ENCODE measurements at regions not wholly inside any gene's neighbourhood (a gene's known extent, or its start where the extent isn't known, plus 50 kb on each side); places are given as distances from the start of the nearest gene placed in this dataset.

DNA sequence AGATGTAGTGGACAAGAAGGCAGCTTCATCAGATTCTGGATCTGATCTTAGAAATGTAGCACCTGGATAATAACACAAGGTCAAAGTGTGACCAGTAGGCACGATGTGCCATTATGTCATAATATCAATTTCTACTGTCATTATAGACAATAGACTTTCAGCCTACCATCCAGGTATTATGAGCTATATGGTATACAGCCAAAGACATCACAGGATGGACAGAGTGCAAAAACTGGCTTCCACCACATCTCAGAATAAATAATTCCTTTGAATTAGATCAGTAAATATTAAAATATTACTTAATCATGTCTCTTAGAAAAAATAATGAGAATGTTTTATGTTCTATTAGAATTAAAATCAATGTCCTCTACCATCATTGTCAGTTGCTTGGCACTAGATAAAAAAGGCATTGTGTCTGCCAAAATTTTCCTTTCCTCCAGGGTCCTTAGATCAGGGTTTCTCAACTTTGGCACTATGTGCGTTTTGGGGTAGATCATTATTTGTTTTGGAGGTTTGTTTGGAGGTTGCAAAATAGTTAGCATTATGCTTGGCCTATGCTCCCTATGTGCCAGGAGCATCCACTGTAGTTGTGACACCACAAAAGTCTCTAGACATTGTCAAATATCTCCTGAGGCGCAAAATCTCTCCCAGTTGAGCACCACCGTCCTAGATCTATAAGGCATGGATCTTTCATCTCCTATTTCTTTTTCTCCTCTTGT lies 86.7 kb upstream of the NRIP1 start:
- no peak for DNase-seq (ENCODE audit: low spot score)

DNA sequence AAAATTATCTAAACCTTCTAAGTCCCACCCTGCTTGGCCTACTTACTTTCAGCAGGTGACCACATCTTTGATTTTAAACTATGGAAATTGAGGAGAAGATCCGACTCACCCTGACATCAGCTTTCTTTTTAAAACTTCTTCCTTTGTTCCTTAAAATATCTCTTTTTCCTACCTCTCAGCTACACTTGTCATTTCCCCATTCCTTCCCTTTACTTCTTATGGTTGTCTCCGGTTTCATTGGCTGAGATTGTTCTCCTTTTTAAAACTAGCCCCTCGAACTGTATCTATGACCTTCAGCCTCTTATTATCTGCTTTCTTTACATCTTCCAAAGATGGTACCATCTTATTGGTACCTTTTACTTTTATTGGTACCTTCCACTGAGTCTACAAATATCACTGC lies 87.8 kb upstream of the NRIP1 start:
- DNase-seq (ENCODE audit: low spot score), result no peak

- DNase-seq (ENCODE audit: low spot score), result no peak
Measured at GRCh38 chr21:15159382-15160020, 94.7 kb upstream of the NRIP1 start.

DNA sequence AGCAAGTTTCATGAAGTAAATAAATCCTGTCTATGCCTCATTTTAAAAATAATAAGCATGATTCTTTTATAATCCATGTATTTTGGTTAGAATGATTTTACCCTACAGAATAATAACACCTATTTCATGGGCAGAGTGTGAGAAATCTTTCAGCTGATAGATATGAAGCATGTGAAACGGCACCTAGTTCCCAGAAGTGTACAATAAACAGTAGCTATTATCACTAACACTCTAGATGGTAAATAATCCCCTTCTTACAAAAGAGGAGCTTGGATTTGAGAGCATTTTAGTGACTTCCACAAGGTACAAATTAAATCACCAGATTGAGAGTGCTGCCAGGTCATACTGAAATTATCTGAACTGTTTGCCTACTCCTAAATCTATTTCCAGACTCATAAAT lies 95.3 kb upstream of the NRIP1 start:
- DNase-seq (ENCODE audit: low spot score), result no peak

DNA sequence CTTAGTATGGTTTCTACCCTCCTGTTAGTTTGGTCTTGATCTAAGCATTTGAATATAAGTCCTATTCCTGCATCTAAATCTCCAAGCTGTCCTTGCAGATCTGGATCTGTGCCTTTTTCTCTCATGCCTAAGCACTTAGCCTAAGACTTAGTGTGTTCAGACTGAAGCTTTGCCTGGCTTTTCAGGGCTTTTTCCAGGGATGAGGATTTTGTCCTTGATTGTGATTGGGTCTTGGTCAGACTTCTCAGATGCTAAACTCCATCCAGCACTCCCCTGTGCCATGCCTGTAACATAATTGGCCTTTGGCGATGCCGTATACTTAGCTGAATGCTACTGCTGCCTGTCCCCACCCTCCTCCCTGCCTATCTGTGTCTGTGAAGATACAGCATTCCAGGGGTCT lies 98.1 kb upstream of the NRIP1 start:
- DNase-seq (ENCODE audit: low spot score), result no peak

DNA sequence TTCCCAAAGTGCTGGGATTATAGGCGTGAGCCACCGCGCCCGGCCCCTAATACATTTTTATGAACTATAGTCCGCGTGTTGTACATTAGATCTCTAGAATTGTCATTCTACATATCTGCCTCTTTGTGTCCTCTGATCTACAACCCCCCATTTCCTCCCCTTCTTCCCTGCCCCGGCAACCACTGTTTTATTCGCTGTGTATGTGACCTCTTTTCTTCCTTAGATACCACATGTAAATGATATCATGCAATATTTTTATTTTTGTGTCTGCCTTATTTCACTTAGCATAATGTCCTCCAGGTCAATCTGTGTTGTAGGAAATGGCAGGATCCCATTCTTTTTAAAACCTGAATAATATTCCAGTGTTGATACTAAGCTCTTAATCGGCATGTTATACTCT lies 99.5 kb upstream of the NRIP1 start:
- DNase-seq (ENCODE audit: low spot score), result no peak

GRCh38 chr21:15164678-15165303 lies 100.0 kb upstream of the NRIP1 start:
- DNase-seq (ENCODE audit: low spot score), result peak; percentile 47

DNA sequence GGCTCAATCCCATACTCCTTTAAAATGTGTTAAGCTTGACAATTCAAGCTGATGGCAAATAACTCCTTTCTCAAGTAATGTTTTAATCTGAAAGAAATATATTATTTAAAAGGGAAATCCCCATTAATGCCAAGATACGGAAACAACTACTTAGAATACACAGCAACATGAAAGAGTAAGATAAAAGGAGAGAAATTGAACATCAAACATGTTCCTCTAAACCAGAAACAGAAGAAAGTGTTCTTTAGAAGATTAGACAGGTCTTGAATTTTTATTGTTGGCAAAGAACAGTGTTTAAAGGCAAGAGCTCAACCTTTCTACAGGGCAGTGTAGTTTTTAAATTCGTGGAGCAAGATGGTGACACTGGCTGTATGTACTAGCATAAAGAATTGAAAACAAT lies 105.8 kb upstream of the NRIP1 start:
- no peak for DNase-seq (ENCODE audit: low spot score)

- DNase-seq (ENCODE audit: low spot score), result no peak
Measured at GRCh38 chr21:15171546-15171945, 106.7 kb upstream of the NRIP1 start.

DNA sequence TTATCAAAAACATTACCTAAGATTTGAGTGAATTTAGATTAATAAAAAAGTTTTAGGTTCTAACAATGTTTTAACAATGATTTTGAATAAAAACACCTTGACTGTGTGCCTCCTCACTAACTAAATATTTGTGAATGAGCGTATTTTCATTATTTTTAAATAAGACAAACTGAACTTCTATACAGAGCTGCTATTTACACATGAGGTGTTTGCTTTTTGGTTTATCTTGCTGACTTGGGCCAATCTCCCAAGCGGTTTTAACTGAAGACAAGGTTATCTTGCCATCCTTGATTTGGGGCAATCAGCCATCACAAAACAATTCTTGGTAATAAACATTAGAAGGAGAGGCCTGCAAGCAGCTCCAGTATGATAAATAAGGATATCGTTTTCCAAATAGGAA lies 108.2 kb upstream of the NRIP1 start:
- DNase-seq (ENCODE audit: low spot score), result no peak

DNA sequence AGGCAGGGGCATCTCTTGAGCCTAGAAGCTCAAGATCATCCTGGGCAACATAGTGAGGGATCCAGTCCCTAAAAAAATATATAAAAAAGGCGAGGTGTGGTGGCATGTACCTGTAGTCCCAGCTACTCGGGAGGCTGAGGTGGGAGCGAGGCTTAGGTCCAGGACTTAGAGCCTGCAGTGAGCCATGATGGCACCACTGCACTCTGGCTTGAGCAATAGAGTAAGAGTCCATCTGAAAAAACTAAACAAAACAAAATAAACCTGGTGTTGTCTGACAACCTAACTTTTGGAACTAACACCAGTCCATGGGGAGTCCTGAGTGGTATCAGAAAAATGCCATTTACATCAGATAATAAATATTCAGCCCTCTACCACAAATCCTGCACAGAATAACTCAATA lies 110.1 kb upstream of the NRIP1 start:
- DNase-seq (ENCODE audit: low spot score), result no peak

DNA sequence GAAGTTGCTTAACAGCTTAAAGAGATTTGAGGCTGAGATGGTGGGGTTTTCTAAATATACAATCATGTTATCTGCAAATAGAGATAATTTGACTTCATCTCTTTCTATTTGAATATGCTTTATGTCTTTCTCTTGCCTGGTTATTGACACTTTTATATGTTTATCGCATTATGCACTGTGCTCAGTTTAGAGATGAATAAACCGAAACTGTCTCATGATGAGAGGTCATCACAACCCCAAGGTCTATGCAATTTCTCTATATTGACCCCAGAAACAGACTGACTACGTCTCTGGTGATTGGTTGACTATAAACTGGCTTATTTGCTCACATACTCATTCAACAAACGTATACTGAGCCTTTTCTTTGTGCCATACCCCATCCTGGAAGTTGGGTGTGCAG lies 117.9 kb upstream of the NRIP1 start:
- no peak for DNase-seq (ENCODE audit: low spot score)

DNA sequence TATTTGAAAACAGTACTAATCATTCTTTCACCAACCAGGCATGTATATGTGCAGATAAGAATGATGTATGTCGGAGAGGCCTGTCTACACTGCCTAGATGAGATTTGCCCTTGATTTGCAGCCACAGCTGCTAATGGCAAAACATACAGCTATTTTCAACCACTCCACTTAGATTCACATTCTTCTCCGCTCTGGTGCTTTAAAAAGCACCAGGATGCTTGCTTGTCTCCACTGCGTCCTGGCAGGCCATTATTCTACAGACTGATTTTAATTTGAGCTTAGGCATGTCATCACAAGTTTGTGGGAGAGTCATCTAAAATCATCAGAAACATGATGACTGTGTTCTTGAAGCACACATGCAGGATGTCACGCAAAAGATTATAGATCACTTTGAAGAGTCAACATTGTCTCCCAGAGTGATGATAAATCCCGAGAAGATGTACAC lies 119.0 kb upstream of the NRIP1 start:
- DNase-seq (ENCODE audit: low spot score), result no peak

DNA sequence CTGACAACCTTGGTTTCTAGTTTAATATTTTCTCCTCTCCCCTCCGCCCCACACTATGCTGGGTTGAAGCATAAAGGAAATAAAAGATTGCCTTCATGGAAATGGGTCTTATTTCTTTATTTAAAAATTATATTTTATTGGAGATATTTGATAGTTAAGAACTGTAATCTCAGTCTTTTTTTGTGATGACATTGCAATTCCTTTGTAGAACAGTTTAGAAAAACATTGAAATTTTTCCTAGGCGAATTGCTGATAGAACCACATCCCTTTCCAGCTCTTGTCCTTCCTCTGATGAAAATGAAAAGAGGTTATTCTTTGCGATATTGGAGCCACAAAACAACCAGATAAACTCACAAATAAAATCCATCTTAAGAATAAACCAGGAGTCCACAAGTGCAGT lies 125.6 kb upstream of the NRIP1 start:
- DNase-seq (ENCODE audit: low spot score), result no peak

DNA sequence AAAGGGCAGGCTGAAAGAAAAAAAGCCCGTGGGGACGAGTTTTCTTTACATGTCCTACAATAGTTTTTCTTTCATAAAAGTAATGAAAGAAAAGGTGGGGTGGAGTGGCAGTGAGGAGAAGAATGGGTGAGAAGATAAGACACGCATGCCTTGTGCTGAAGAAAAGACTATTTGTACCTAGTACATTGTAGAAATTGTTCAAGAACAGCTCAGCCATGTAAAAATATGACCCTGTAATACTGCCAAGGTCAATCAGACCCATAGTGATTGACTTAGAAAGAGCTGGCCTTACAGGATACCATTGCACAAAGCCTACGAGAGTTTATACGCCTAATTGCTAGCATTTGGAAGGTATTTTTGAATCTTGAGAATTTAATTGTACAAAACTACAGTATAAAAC lies 126.0 kb upstream of the NRIP1 start:
- DNase-seq (ENCODE audit: low spot score), result no peak

GRCh38 chr21:15191342-15191741 lies 126.5 kb upstream of the NRIP1 start:
- no peak for DNase-seq (ENCODE audit: low spot score)

GRCh38 chr21:15192243-15192642 lies 127.4 kb upstream of the NRIP1 start:
- peak; percentile 3 for DNase-seq (ENCODE audit: low spot score)

DNA sequence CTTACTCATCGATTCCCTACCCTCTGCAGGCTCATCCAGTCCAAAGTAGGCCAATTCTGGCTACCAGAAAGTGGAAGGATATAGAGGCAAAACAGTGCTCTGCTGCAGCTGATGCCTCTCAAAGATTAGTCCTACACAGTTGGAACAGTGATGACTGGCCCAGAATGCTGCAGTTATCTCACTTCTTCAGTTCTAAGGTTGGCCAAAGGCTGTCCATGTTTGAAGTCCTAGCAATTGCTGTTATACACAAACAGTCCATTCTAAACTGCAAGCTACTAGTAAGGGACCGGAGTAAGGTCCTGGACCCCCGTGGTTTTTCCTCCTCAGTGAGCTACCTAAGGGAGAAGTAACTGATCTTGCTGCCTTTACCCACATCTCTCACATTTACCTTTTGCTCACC lies 129.1 kb upstream of the NRIP1 start:
- DNase-seq (ENCODE audit: low spot score), result no peak

DNA sequence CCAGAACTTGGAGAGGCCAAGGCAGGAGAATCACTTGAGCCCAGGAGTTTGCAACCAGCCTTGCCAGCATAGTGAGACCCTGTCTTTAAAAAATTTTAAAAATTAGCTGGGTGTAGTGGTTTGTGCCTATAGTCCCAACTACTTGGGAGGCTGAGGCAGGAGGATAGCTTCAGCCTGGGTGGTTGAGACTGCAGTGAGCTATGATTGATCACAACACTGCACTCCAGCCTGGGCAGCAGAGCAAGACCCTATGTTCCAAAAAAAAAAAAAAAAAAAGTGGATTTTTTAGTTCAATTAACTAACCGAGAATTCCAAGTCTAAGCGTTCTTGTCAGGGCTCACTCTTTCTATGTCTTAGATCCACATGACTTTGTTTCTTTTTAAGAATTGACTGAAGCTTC lies 130.3 kb upstream of the NRIP1 start:
- DNase-seq (ENCODE audit: low spot score), result no peak

DNA sequence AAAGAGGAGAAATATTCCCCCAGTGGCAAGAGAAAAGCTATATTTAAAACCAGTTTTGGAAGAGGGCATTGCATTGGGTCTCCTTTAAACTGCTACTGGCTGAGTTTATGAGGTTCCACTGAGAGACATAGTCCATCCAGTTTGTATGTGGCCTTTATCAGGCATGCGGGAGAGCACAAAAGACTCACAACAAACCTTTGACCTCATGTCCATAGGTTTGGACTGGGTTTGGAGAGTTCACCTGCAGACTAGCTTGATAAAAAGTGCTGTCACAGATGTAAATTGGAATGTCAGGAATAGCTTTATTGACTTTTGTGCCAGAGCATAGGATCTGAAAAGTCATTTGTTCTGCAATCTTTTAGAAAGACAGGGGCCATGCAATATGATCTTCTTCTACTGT lies 131.0 kb upstream of the NRIP1 start:
- no peak for DNase-seq (ENCODE audit: low spot score)

DNA sequence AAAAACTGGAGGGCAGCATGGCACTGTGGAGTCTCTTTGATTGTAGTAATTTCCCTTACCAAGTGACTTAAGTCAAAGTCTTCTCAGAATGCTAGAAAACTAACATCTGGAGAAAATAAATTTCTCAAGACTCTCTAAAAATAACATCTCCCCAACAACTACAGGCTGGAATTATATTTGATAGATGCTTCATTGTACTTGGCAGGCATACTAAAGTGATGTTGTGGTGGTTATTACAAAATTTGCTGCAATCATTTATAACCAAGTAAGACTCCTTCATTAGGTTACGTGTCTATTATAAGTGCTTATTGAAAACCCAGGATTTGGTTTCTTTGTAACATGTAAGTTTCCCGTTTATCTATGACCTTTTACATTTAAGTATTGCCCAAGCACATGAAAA lies 132.9 kb upstream of the NRIP1 start:
- DNase-seq (ENCODE audit: low spot score), result no peak

GRCh38 chr21:15199414-15200383 lies 134.9 kb upstream of the NRIP1 start:
- no peak for DNase-seq (ENCODE audit: low spot score)
